Stimulated activated CD4-positive, alpha-beta T cell treated with anti-CD3 and anti-CD28 coated beads, Interleukin-1b, Interleukin-23, amount 100 ng/mL, for 24 hours (primary cell): ENCODE measurements at regions not wholly inside any gene's neighbourhood (a gene's known extent, or its start where the extent isn't known, plus 50 kb on each side); places are given as distances from the start of the nearest gene placed in this dataset.

ENCODE experiments used
- DNase-seq, 4 experiments: peaks; one replicate each; pipeline ENCODE4 v3.0.0-alpha.2; 2020; ENCODE audit warnings: low read depth in 4 of 4, low spot score in 1 of 4

GRCh38 chr7:12067156-12067831, 143.8 kb upstream of the TMEM106B start:
- DNase-seq, result peak; percentile 17 to 43 (median 31)

GRCh38 chr7:12069757-12070156, 141.3 kb upstream of the TMEM106B start:
- DNase-seq, result no peak

GRCh38 chr7:12074889-12075288, 136.2 kb upstream of the TMEM106B start:
- DNase-seq, result no peak

GRCh38 chr7:12080006-12080405, 131.1 kb upstream of the TMEM106B start:
- DNase-seq, result no peak

GRCh38 chr7:12085516-12085915, 125.6 kb upstream of the TMEM106B start:
- DNase-seq, result no peak

- no peak for DNase-seq
Observed at GRCh38 chr7:12089951-12090756, 120.9 kb upstream of the TMEM106B start.

- no peak for DNase-seq
Observed at GRCh38 chr7:12090757-12091221, 120.3 kb upstream of the TMEM106B start.

- no peak for DNase-seq
Observed at GRCh38 chr7:12091231-12091630, 119.9 kb upstream of the TMEM106B start.

- DNase-seq, result no peak
Observed at GRCh38 chr7:12092499-12093130, 118.5 kb upstream of the TMEM106B start.

GRCh38 chr7:12093365-12093764, 117.7 kb upstream of the TMEM106B start:
- DNase-seq, result no peak

GRCh38 chr7:12094365-12094921, 116.7 kb upstream of the TMEM106B start:
- no peak for DNase-seq

GRCh38 chr7:12102126-12102525, 109.0 kb upstream of the TMEM106B start:
- DNase-seq, result no peak

- no peak for DNase-seq
Observed at GRCh38 chr7:12102527-12102926, 108.6 kb upstream of the TMEM106B start.

GRCh38 chr7:12103948-12104347, 107.1 kb upstream of the TMEM106B start:
- DNase-seq, result no peak

GRCh38 chr7:12107381-12107780, 103.7 kb upstream of the TMEM106B start:
- no peak for DNase-seq

GRCh38 chr7:12107841-12108254, 103.2 kb upstream of the TMEM106B start:
- no peak for DNase-seq

GRCh38 chr7:12110425-12110824, 100.7 kb upstream of the TMEM106B start:
- no peak for DNase-seq

GRCh38 chr7:12111422-12112405, 99.4 kb upstream of the TMEM106B start:
- DNase-seq, result no peak

- no peak for DNase-seq
Observed at GRCh38 chr7:12117170-12117569, 93.9 kb upstream of the TMEM106B start.

- no peak for DNase-seq
Observed at GRCh38 chr7:12119620-12120303, 91.3 kb upstream of the TMEM106B start.
